Left hindlimb (tissue), 1 donor: ENCODE measurements at regions not wholly inside any gene's neighbourhood (a gene's known extent, or its start where the extent isn't known, plus 50 kb on each side); places are given as distances from the start of the nearest gene placed in this dataset.
"Not testable (repeated sequence)": the region's sequence is repeated elsewhere in the genome, so short reads cannot be mapped to it uniquely, and the experiment has no call there.

Source experiments
- DNase-seq: peaks from one replicate; pipeline ENCODE4 v3.0.0-alpha.2; 2018

DNA sequence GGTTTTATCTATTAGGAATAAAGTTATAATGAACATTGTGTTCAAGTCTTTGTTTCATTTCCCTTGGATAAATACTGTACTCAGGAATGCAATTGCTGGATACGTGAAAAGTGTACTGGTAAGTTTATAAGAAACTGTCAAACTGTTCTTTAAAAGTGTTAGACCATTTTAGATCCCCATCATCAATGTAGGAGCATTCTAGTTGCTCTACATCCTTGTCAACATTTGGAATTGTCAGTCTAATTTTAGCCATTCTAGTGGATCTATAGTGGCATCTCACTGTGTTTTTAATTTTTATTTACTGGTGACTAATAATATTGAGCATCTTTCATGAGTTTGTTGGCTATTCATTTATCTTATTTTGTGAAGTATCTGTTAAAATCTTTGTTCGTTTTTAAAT, 354.0 kb upstream of the NRP1 start:
- no peak for DNase-seq

- peak; percentile 65 for DNase-seq
These were observed 349.7 kb upstream of the NRP1 start for GRCh38 chr10:33684211-33684611.

- DNase-seq: no peak
These were observed 347.1 kb upstream of the NRP1 start for GRCh38 chr10:33681595-33681994.

GRCh38 chr10:33680036-33680435, 345.6 kb upstream of the NRP1 start:
- DNase-seq: no peak

- no peak for DNase-seq
These were observed 342.3 kb upstream of the NRP1 start for GRCh38 chr10:33676606-33677339.

- peak; percentile 43 for DNase-seq
These were observed 340.6 kb upstream of the NRP1 start for GRCh38 chr10:33674986-33675599.

DNA sequence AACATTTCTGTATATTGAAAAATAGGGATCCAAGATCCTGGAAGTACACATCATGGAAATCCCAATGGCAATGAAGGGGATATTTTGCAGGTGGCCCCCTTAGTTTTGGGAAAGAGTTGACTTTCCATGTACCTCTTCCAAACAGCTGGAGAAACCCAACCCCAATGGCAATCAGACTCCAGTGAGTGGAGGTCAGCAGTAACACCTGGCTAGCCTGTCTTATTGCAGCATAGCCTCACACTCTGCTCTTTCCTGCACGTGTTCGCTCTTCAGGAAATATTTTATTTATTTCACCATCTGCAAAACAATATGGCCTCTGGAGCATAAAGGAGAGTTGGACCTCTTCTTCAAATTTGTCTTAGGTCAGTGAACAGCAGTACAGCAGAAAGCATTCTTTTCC, 340.0 kb upstream of the NRP1 start:
- DNase-seq: peak; percentile 66

DNA sequence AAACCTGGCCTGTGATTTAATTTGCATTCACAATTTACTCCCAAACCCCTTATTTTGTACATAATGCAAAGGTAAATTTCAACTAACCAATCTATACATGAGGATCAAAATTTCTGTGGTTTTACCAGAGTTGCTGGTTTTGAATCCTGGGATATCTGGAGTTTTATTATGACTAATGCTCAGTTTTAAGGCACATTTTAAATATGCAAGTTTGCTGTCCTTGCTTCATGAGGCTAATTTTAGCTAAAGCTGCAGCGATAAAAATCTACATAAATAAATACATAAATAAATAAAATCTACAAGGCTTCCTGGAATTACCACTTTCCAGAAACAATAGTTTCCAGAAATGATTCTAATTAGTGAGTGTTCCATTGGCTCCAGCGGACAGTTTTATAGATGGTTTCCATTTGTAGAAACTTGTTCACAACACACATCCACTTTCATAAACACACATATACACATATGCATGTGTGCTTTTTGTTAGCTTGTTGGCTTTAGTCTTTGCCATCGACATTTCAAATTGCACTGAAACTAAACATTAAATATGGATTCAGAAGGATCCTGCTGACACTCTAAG, 339.5 kb upstream of the NRP1 start:
- DNase-seq: no peak

DNA sequence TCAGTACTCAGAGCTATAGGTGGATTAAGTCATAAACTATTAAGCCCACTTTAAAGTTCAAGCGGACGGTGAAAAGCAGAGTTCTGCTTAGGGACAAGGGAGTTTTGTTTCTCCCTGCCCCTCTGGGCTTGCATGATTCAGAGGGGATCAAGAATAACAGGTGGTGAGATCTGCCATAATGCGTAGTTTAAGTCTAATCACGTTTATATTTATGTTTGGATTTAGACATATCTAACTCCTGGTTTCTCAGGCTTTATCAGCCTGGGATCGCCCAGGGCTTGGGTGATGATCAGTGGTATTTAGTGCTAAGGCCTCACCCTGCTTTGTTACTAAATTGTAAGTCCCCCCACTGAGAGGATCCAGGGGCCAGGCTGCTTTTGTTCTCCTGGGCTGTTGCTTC, 335.4 kb upstream of the NRP1 start:
- DNase-seq: no peak

- DNase-seq: no peak
These were observed 332.4 kb upstream of the NRP1 start for GRCh38 chr10:33666686-33667480.

DNA sequence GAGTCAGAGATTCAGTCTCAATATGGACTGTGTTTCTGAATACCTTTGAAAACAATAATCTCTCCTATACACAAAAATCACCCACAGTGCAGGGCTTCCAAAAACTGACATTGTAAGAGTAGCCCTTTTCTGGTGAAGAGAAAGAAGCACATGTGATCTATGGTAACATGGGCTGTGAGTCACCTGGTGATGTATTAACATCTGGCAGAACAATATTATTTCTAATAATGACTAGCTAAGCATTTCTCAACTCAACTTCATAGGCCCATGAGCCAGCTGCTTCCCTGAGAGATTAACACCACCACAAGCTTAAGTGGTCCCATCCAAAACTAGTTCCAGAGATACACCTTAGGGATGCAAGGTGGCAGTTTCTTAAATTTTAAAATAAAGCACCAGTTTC, 331.0 kb upstream of the NRP1 start:
- no peak for DNase-seq

DNA sequence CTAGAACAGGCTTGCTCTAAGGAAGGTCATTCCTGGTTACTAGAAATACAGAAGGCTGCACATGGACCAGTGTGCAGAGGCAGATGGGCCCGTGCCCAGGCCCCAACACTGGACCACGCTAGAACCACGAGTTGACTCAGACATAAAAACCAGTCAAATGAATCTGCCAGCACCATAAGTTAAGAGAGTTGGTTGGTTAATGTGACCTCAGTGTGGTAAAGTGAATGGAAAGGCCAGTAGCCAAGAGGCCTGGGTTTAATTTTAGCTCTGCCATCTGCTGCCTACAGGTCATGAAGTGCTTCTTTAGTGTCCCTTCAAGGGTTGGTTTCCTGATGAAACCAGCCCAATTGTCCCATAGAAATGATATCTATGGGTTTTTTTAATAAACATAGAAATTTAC, 329.6 kb upstream of the NRP1 start:
- DNase-seq: no peak

DNA sequence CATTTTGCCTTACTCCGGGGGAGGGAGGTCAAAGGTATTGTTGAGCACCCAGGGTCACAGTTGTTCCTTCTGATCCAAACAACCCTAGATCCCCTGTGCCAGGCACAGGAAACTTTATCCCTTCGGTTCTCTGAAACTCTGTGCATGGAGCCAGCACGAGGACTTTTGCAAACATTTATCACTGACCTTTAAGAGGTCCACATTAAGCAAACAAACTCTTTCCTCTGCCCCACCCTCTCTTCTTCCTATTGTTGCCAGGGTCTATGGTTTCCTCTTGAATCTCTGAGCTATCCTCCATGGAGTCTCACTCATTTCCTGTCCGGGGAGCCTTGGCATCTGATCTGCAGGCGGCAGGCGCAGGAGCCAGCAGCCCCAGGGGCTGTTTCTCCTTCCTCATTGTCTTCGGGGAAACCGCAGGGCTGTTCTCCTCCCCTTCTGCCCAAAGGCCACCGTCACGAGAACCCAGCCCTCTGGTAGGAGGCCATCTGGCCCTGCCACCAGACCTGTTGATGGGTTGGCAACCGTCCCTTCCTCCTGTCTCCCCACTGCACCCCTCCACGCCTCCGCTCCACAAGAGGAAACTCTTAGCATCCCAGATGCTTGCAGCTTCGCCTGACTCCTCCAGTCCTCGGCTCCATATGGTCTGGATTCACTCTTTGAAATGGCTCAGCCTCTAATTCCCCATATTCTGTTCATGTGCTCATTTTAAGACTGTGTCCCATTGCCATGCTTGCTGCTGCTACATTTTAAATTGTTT, 327.3 kb upstream of the NRP1 start:
- DNase-seq: peak; percentile 59

GRCh38 chr10:33660329-33660728, 325.9 kb upstream of the NRP1 start:
- DNase-seq: no peak

DNA sequence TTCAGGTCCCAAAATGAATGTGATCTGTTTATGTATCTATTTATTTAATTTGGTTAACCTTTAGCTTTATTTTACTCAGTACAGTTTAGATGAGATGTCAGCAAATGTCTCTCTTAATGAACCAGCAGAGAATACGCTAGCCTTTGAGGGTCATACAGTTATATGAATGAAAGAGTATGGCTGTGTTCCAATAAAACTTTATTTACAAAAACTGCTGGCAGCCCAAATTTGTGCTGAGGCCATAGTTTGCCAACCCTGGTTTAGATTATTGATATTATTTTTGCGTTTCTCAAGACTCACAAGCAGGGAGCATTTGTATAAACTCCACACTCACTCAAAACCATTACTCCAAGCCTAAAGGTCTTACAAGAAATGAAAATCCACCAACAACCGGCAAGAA, 323.4 kb upstream of the NRP1 start:
- no peak for DNase-seq

- no peak for DNase-seq
These were observed 322.9 kb upstream of the NRP1 start for GRCh38 chr10:33657154-33657908.

DNA sequence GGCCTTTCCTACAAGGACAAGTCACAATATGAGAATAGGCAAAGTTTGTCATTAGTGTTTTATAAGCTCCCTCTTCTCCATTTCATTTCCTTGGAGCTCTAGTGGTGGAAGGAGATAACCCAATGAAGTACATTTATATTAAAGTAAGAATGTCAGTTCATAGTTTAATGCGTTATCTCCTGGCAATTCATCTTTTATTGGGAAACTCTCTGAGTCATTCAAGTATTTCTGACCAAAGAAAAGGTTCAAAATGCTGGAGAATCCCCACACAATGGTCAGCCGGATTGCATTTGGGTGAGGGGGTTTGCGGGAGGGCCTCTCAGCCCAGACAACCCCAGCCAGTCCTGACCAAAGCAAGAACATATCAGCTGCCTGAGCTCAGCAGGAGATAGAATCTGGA, 321.5 kb upstream of the NRP1 start:
- DNase-seq: no peak

- no peak for DNase-seq
These were observed 320.8 kb upstream of the NRP1 start for GRCh38 chr10:33655165-33655815.

GRCh38 chr10:33653584-33654367, 319.3 kb upstream of the NRP1 start:
- DNase-seq: no peak

DNA sequence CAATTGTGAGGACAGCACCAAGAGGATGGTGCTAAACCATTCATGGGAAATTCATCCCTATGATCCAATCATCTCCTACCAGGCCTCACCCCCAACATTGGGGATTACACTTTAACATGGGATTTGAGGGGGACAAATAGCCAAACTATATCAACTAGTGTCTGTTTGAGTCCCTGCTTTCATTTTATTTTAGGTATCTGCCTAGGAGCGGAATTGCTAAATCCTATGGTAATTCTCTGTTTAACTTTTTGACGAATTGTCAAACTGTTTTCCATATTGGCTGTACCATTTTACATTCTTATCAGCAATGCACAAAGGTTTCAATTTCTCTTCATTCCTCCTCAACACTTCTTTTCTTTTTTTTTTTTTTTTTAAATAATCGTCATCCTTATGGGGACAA, 318.4 kb upstream of the NRP1 start:
- no peak for DNase-seq

- not testable (repeated sequence) for DNase-seq
These were observed 315.7 kb upstream of the NRP1 start for GRCh38 chr10:33650131-33650530.
